Heart right ventricle (tissue), 16 donors: ENCODE measurements at regions not wholly inside any gene's neighbourhood (a gene's known extent, or its start where the extent isn't known, plus 50 kb on each side); places are given as distances from the start of the nearest gene placed in this dataset.

Source experiments
- ATAC-seq, 8 donors: fragments of 200-7000 bp; cut with Tn5 transposase; one replicate each; pipeline ENCODE4 v1.9.1; 2020; ENCODE audit warnings: mild to moderate bottlenecking in 8 of 8, moderate library complexity in 8 of 8, moderate number of reproducible peaks in 1 of 8
- DNase-seq, 2 donors: peaks; one replicate each; pipeline ENCODE4 v3.0.0-alpha.2; 2020
- H3K27ac ChIP-seq, 10 donors: fragments of 200-600 bp; sonication (generic) in 2 of 10; one replicate each; pipeline versions ENCODE4 v1.5.0 to v1.8.0; 2020 to 2022; ENCODE audit warnings: mild to moderate bottlenecking in 3 of 10
- H3K27me3 ChIP-seq, 7 donors: fragments of 200-600 bp; one replicate each; pipeline ENCODE4 v1.8.0; 2021 to 2022; ENCODE audit warnings: mild to moderate bottlenecking in 2 of 7
- H3K36me3 ChIP-seq, 9 donors: fragments of 200-600 bp; sonication (generic) in 1 of 9; one replicate each; pipeline versions ENCODE4 v1.5.0 to v1.8.0; 2020 to 2022; ENCODE audit warnings: mild to moderate bottlenecking in 2 of 9
- H3K4me1 ChIP-seq, 9 donors: fragments of 200-600 bp; sonication (generic) in 1 of 9; one replicate each; pipeline versions ENCODE4 v1.5.0 to v1.8.0; 2020 to 2022; ENCODE audit warnings: mild to moderate bottlenecking in 4 of 9
- H3K4me3 ChIP-seq, 10 donors: fragments of 200-600 bp; sonication (generic) in 2 of 10; one replicate each; pipeline versions ENCODE4 v1.5.0 to v1.8.0; 2020 to 2022; ENCODE audit warnings: mild to moderate bottlenecking in 7 of 10, moderate library complexity in 2 of 10
- H3K9me3 ChIP-seq, 11 donors: fragments of 200-600 bp in 10 of 11; sonication (generic) in 2 of 11; one replicate each; pipeline versions ENCODE4 v1.5.0 to v1.8.0; 2013 to 2022; ENCODE audit warnings: mild to moderate bottlenecking in 2 of 11, control low read depth in 1 of 11, moderate library complexity in 1 of 11
- WGBS, 2 donors: extraction: QIAGEN DNeasy Blood & Tissue Kit; methylation state at CpG; one replicate each; pipeline ENCODE4 v1.1.7; 2013; ENCODE audit warnings: inconsistent platforms in 1 of 2; 5-methylcytosine and 5-hydroxymethylcytosine counted together
- intact Hi-C, 10 donors: fragments of 100-400 bp; cut with DNase I; formaldehyde crosslinking; loops; one replicate each; pipeline versions ENCODE4 v1.11.1 to v1.14.2; 2022
- TF ChIP-seq, protein P1 (sequence below), 9 donors: fragments of 200-600 bp; sonication (generic) in 2 of 9; IDR thresholded peaks; one replicate each; pipeline versions ENCODE4 v1.5.0 to v1.8.0; 2021 to 2022; ENCODE audit warnings: antibody characterized with exemption in 9 of 9, mild to moderate bottlenecking in 5 of 9, moderate library complexity in 1 of 9
- donor health status: Arrhythmogenic right ventricular cardiomyopathy.
- donor health status: ischemic (EF 13 %, LVEDD 7.1; RV severe dilation, severe dysfunction).
- donor health status: healthy with polysubstance abuse.
- donor health status: DM: no; HTN: yes; CAD: no.
- donor health status: DM: no; HTN: no; CAD: no.
- donor health status: ischemic (EF 25% LVEDD 6.9; RV normal size, moderate dysfunction).
- donor health status: ischemic (EF 25% LVEDD 5.7; RV mildly dilated, moderate dysfunction).
- donor health status: healthy.
- donor health status: DM: yes; HTN: yes; CAD: no.
- donor health status: Ischemic cardiomyopathy.
- donor health status: ischemic (EF 35%, LVEDD 5.7; RV mildly dilated, moderate dysfunction).
- donor health status: nonischemic (EF 11% LVEDD 7.7; RV severe dilation, severe dysfunction).
- donor health status: DM: yes; HTN: yes; CAD: no.
- donor health status: PGD.
- donor health status: ischemic (EF 29% LVEDD 5.4; RV normal size, mild dysfunction).
- donor health status: nonischemic (EF 23%, LVEDD 6.1; RV moderate dilation, normal function).

DNA sequence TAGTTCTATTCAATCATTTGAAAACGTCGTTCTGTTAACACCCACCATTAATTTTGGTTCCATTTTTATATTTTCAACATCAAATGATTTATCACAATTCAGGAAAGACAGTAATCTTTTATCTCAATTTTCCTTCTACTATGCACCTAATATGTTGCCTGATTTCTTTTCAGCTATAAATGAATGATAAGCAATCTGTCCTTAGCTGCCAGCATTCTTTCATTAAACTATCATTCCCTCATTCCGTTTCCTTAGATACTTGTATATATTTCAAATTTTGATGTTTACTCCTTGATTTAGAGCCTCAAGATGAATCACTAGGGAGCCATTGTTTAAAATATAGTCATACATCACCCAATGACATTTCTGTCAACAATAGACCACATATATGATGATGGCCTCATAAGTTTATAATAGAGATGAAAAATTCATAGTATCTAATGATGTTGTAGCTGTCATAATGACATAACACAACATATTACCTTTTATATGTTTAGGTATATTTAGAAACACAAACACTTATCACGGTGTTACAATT, 661.7 kb downstream of the IPMK start:
- DNase-seq: no peak

DNA sequence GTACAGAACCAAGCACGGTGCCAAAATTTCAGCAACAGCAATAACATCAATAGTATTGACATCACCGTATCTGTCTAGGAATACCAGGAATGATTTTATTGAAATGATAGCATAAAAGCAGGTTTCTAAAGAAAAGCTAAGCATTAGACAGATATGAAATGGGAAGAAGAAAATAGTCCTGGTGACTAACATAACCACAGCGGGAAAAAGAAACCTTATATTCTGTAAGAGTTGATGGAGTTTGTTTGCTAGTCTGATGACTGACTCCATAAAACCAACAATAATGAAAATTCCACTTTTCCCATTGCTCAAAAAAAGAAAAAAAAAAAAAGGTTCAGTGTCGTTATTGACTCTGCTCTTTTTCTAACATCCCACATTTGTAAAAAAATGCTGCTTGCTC, 668.3 kb downstream of the IPMK start:
- TF ChIP-seq, protein P1, sequence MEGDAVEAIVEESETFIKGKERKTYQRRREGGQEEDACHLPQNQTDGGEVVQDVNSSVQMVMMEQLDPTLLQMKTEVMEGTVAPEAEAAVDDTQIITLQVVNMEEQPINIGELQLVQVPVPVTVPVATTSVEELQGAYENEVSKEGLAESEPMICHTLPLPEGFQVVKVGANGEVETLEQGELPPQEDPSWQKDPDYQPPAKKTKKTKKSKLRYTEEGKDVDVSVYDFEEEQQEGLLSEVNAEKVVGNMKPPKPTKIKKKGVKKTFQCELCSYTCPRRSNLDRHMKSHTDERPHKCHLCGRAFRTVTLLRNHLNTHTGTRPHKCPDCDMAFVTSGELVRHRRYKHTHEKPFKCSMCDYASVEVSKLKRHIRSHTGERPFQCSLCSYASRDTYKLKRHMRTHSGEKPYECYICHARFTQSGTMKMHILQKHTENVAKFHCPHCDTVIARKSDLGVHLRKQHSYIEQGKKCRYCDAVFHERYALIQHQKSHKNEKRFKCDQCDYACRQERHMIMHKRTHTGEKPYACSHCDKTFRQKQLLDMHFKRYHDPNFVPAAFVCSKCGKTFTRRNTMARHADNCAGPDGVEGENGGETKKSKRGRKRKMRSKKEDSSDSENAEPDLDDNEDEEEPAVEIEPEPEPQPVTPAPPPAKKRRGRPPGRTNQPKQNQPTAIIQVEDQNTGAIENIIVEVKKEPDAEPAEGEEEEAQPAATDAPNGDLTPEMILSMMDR (IDR thresholded peaks at IDR 0.05): no peak
- Histone ChIP-seq H3K9me3 (no peaks in the 10 kb centered on the region), H3K27me3 (no peaks in the 10 kb centered on the region), H3K27ac (no peak overlapping the region), H3K4me1 (no peaks in the 10 kb centered on the region), H3K4me3 (no peak overlapping the region), H3K36me3 (no peaks in the 10 kb centered on the region)
- intact Hi-C loops: no loop called here
- WGBS, 2 donors: 81 to 83% methylated on average over 4 of the region's 4 CpGs
- DNase-seq (no peak), ATAC-seq (no peak)

More for the DNA sequence above, 661.7 kb downstream of the IPMK start:
- Histone ChIP-seq H3K4me1 (no peaks in the 10 kb centered on the region), H3K36me3 (no peaks in the 10 kb centered on the region), H3K4me3 (no peak overlapping the region), H3K27ac (no peak overlapping the region), H3K9me3 (no peaks in the 10 kb centered on the region), H3K27me3 (no peaks in the 10 kb centered on the region)
- TF ChIP-seq, protein P1 (IDR thresholded peaks at IDR 0.05): no peak
- no peak for ATAC-seq
- WGBS, 2 donors: 81 to 86% methylated on average over 4 of the region's 4 CpGs
- intact Hi-C loops: no loop called here

DNA sequence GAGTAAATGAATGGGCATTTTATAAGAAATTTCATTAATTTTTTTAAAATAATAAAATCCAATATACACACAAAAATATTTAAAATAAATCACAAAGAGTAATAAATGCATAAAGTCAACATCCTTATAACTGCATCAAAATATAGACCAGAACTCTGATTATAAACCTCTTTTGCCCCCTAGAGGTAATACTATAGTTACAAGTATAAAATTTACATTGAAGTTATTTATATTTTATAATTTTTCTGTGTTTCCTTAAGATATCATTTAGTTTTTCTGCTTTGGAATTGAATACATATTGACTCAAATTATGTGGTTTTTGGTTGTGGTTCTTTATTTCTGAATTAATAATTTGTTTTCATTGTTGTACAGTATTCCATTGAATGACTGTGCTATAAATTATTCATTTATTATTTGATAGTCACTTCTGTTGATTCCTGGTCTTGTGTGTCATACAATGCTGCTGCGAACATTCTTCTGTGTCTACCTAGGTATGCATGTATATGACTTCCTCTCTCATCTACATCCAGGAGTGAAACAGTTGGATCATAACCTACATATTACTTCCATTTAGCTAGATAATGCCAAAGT, 673.6 kb downstream of the IPMK start:
- Histone ChIP-seq H3K27ac (no peak overlapping the region), H3K27me3 (no peaks in the 10 kb centered on the region), H3K36me3 (no peaks in the 10 kb centered on the region), H3K9me3 (peaks cover 0 to 3% (median 0%) of the 10 kb centered on the region in 11 donors), H3K4me1 (no peaks in the 10 kb centered on the region), H3K4me3 (no peak overlapping the region)
- DNase-seq: no peak
- 90 to 96% methylated on average over 1 of the region's 1 CpG for WGBS, 2 donors
- TF ChIP-seq, protein P1 (IDR thresholded peaks at IDR 0.05): no peak
- no peak for ATAC-seq
- intact Hi-C loops: no loop called here

DNA sequence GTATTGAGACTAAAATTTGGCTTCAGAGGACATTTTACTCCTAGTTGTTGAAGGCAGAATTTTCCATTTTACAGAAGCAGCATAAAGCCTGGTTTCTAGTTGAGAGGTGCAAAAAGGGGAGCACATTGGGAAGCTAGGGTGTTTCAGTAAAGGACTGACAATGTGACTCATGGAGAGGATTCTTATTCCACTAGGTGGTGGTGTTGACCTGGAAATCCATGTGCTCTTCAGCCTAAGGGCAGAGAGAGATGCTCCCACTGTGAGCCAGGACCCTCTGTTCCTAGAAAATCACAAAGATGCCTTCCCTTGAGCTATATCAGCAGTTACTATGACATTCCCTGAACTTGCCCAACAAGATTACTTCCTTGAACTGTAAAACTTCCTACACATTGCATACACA, 687.8 kb downstream of the IPMK start:
- peak in 3 of 8 donors; percentile 44 to 71 (median 46) for ATAC-seq
- no peaks in the 10 kb centered on the region for H3K27me3 ChIP-seq

More for the DNA sequence above, 687.8 kb downstream of the IPMK start:
- Histone ChIP-seq H3K4me1 (no peaks in the 10 kb centered on the region), H3K27ac (no peak overlapping the region), H3K4me3 (no peak overlapping the region), H3K9me3 (peaks cover 0 to 15% (median 0%) of the 10 kb centered on the region in 11 donors), H3K36me3 (no peaks in the 10 kb centered on the region)
- intact Hi-C loops: loop anchor here (2.0 to 10.0 kb wide), 10 partner anchors 265 to 575 kb away; no protein-coding TSS in a partner anchor
- DNase-seq: peak in 1 of 2 donors; percentile 15
- TF ChIP-seq, protein P1 (IDR thresholded peaks at IDR 0.05): peak in 8 of 9 donors; percentile 12 to 61 (median 47)
